ENCODE measurements at regions not wholly inside any gene's neighbourhood (a gene's known extent, or its start where the extent isn't known, plus 50 kb on each side); places are given as distances from the start of the nearest gene placed in this dataset.

GRCh38 chr9:61665829-61666228 lies 476.0 kb downstream of the SPATA31A7 start:
- ChIA-PET CTCF (ENCODE audit: partially characterized antibody) (no interaction called here), POLR2A (ENCODE audit: partially characterized antibody) (no interaction called here)
- Histone ChIP-seq H3K4me3 (ENCODE audit: extremely low read depth in 1 of 4, insufficient read depth in 2 of 4, low read depth in 3 of 4, low read length in 4 of 4) (no peak overlapping the region), H3K9me3 (ENCODE audit: insufficient read depth in 2 of 2, low read depth in 1 of 2, low read length in 1 of 2) (peaks cover 12 to 61% of the 10 kb centered on the region in 2 experiments; a peak in 3 of 4 replicates), H2BK5ac (ENCODE audit: low read depth, low read length) (no peak overlapping the region), H4K20me1 (replicated peaks in 1 of 2; ENCODE audit: control insufficient read depth in 1 of 2, insufficient read depth in 2 of 2, low read length in 2 of 2) (no peaks in the 10 kb centered on the region), H3K14ac (ENCODE audit: insufficient read length) (no peak overlapping the region), H3K36me3 (ENCODE audit: control insufficient read depth in 2 of 4, insufficient read depth in 4 of 4, low read length in 3 of 4) (no peaks in the 10 kb centered on the region), H3K4me2 (ENCODE audit: insufficient read depth in 1 of 2, low read depth in 2 of 2, low read length in 2 of 2) (no peak overlapping the region), H3K18ac (ENCODE audit: extremely low read depth, low read length) (no peak overlapping the region), H2BK15ac (ENCODE audit: low read length) (no peak overlapping the region), H4K5ac (ENCODE audit: insufficient read length, low read depth, low read length) (no peak overlapping the region), H3K23me2 (ENCODE audit: low read depth, low read length) (no peaks in the 10 kb centered on the region), H3K79me1 (ENCODE audit: low read depth, low read length) (no peaks in the 10 kb centered on the region), H3K27ac (ENCODE audit: low read depth, low read length) (no peak overlapping the region), H2BK20ac (ENCODE audit: low read length) (no peak overlapping the region), H2BK12ac (ENCODE audit: low read depth, low read length) (no peak overlapping the region), H3K27me3 (replicated peaks in 1 of 4; ENCODE audit: control insufficient read depth in 3 of 4, extremely low read depth in 1 of 4, insufficient read depth in 3 of 4, low read length in 3 of 4) (peaks cover 0 to 1% (median 0%) of the 10 kb centered on the region in 4 experiments; a peak in 1 of 7 replicates), H2BK120ac (replicated peaks; ENCODE audit: low read depth, low read length) (no peak overlapping the region), H3K9ac (replicated peaks in 1 of 4; ENCODE audit: extremely low read depth in 1 of 4, low read depth in 3 of 4, low read length in 3 of 4) (no peak overlapping the region), H4K8ac (ENCODE audit: extremely low read depth, insufficient read depth, low read length) (no peak overlapping the region), H3K56ac (replicated peaks; ENCODE audit: insufficient read length, low read depth, low read length) (no peak overlapping the region), H4K91ac (replicated peaks; ENCODE audit: insufficient read length, low read length) (no peak overlapping the region), H3K23ac (ENCODE audit: insufficient read length) (no peak overlapping the region), H2AK5ac (ENCODE audit: low read depth, low read length) (no peak overlapping the region), H3K4ac (replicated peaks; ENCODE audit: insufficient read length, low read depth, low read length) (no peak overlapping the region), H2AFZ (ENCODE audit: low read length) (no peak overlapping the region), H3K79me2 (ENCODE audit: control insufficient read depth in 1 of 2, insufficient read depth in 2 of 2, low read length in 2 of 2) (no peaks in the 10 kb centered on the region), H3K4me1 (replicated peaks in 1 of 4; ENCODE audit: control insufficient read depth in 3 of 4, insufficient read depth in 4 of 4, low read length in 3 of 4) (no peaks in the 10 kb centered on the region)
- no peak for FAIRE-seq
- TF ChIP-seq KDM4A (IDR thresholded peaks at IDR 0.05; ENCODE audit: low read depth, low read length, severe bottlenecking) = no peak
- TF ChIP-seq CEBPB (IDR thresholded peaks at IDR 0.05; ENCODE audit: low read depth, low read length) = no peak
- TF ChIP-seq SP4 (IDR thresholded peaks at IDR 0.05; ENCODE audit: low read length) = no peak
- TF ChIP-seq CHD2 (IDR thresholded peaks at IDR 0.05; ENCODE audit: low read length) = no peak
- no peak for TF ChIP-seq ZNF274 (IDR thresholded peaks at IDR 0.05; ENCODE audit: borderline replicate concordance, extremely low read depth, low read length)
- TF ChIP-seq POLR2A (IDR thresholded peaks at IDR 0.05; ENCODE audit: control extremely low read depth in 1 of 2, low read depth in 2 of 2, low read length in 2 of 2) = no peak
- no peak for TF ChIP-seq TEAD4 (IDR thresholded peaks at IDR 0.05; ENCODE audit: low read depth, low read length)
- no peak for TF ChIP-seq NANOG (IDR thresholded peaks at IDR 0.05; ENCODE audit: insufficient read depth, low read depth, low read length, poor library complexity, severe bottlenecking)
- DNase-seq (ENCODE audit: low read depth in 1 of 2, low spot score in 2 of 2) = no peak
- 85% methylated on average over 12 of the region's 12 CpGs; no CpG with 5 or more reads in 1 of the 2 experiments for WGBS, 2 experiments (ENCODE audit: extremely low coverage in 1 of 2, insufficient coverage in 1 of 2, insufficient read length in 1 of 2, insufficient replicate concordance in 2 of 2, low coverage in 1 of 2, low lambda C conversion rate in 2 of 2, missing lambda C conversion rate in 1 of 2)

Measured in H1 (cell line).